Activated T-helper 1 cell treated with Interleukin-2 at 50 U/mL for 16 hours (primary cell): ENCODE measurements at regions not wholly inside any gene's neighbourhood (a gene's known extent, or its start where the extent isn't known, plus 50 kb on each side); places are given as distances from the start of the nearest gene placed in this dataset.

Experiments used
- DNase-seq: peaks from one replicate; pipeline ENCODE4 v3.0.0-alpha.2; 2020; ENCODE audit warnings: low read depth

DNA sequence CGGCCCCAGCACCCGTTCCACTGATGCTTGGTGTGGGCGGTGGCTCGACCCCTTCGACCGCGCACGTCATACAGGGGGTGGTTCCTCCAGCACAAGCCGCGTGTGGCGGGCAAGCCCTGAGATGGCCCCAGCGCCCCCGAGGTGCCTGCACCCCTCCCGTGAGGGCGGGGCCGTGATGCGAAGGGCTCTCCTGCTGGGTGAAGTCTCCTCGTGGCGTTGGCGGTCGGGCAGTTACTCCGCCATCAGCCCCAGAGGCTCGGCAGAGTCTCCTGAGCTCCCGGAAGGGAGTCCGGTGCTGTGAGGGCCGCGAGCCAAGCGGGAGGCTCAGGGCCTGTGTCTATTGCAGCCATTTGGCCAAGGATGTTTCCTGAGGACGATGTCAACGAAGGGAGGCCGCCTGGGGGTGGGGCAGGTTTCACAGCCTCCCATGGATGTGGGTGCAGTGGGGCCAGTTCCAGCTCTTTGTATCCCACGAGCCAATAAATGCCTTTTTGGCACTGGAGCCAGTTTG is 78.1 kb upstream of the GALNT9 start:
- DNase-seq: no peak

DNA sequence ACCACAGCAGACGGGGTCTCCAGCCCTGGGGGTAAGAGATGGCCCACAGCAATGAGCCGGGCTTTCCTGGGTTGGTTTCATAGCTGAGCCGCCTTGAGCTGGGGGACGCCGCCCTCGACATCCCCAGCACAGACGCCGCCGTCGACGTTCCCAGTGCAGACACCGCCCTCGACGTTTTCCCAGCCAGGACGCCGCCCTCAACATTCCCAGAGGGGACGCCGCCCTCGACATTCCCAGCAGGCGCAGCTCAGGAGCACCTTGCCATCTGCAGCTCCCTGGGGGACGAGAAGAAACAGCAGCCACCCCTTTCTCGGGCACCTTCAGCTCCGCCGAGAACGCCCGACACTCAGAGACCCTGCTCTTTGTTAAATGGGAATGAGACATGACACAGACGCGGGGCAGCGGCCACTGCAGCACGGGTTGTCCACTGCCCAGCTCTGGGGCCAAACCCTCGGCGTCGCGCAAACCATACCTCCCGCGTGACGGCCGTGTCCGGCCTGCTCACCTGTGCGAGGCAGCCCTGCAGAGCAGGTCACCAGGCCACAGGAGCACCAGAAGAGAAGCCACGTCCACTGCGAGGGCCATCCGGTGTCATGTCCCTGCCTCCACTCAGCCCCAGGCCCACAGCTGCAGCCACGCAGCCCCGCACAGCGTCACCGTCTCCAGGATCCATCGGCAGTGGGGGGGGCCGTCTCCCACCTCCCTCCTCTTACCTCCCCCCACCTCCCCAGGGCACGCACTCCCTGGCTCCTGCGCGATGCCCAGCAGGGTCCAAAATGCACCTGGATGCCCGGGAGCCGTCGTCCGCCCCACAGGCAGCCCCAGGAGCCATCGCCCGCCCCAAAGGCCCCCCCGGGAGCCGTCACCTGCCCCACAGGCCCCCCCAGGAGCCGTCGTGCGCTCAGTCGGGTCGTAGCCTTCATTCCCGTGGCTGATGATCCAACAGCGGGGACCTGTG is 77.4 kb upstream of the GALNT9 start:
- no peak for DNase-seq

DNA sequence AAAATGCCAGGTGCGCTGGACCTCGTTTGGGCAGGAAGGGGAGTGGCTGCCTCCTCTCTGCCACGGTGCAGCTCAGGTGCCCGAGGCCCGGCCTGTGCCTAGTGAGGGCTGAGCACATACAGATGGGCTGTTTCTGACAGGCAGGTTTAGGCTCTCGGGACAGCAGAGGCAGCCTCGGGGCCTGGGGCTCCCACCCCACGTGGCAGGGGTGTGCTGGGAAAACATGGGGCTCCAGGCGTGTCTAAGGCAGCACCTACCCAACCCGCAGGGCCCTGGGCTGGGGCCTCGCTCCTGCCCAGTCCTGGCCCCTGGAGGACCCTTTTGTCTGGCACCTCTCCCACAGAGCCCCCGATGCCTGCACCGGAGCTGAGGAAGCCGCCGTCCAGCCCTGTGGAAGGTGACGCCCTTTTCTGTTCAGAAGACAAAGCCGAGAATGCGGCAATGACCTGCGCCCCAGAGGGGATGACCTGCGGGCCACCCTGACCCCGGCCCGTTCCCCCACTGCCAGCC is 76.4 kb upstream of the GALNT9 start:
- no peak for DNase-seq

DNA sequence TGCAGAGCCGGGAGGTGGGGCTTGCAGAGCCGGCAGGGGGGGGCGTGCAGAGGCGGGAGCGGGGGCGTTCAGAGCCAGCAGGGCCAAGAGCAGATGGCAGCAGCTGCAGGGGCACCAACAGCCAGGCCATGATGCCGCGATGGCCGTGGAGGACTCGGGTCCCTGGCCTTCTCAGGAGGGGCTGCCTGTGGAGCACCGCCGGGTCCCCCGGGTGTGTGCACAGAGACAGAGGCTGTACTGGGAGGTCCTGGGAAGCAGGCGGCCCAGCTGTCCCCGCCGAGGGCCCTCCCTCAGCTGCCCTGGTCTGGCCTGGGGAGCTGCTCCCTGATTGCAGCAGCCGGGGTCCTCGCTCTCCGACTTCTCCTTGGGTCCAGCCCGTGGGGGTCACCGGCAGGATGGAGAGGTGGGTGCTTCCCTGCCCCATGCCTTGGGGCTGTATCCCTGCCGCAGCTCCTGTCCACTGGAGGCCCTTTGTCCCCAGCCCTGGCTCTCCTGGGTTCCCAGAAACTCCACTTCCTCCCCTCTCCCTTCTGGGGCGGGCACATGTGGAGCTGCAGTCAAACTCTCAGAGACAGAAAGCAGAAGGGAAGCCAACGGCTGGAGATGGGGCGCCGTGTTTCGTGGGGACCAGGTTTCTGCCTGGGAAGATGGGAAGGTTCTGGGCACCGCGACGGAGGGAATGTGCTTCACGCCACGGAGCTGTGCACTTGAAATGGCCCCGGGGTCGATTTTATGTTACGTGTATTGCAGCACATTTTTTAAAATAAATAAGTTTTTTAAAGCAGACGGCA is 75.8 kb upstream of the GALNT9 start:
- DNase-seq: no peak

GRCh38 chr12:132404435-132404855 is 75.1 kb upstream of the GALNT9 start:
- no peak for DNase-seq

- DNase-seq: no peak
These were observed 74.4 kb upstream of the GALNT9 start for GRCh38 chr12:132403636-132404434.

DNA sequence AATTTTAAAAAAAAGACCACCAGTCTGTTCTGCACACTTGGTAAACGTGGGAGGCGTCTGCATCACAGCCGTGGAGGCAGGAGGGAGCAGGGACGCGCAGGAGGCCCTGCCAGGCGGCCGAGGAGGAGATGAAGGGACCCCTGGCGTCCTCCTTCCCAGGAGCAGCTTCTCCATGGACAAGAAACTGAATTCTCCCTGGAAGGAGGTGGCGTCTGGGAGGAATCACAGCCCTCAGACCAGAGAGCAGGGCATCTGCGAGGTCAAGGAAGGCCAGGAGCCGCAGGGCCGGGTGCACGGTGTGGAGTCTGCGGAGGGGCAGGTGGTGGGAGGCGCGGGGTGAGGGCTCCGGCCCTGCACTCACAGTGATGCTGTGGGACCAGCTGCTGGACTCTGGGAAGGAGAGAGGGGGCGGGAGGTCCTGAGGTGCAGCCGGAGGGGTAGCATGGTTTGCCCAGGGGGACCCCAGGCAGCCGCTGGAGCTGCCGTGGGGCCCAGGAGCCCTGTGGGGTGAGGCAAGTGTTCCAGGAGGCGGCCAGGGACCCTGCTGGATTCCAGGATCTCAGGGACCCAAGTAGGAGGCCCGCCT is 73.5 kb upstream of the GALNT9 start:
- no peak for DNase-seq

DNA sequence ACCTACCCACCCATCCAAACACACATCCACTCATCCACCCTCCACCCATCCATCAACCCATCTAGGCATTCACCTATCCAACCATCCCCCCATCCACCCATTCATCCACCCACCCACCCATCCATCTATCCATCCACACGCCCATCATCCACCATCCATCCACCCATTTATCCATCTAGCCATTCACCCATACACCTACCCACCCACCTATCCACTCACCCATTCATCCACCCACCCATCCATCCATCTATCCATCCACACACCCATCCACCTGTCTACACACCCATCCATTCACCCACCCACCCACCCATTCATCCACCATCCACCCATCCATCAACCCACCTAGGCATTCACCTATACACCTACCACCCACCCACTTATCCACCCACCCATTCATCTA is 72.6 kb upstream of the GALNT9 start:
- no peak for DNase-seq

GRCh38 chr12:132400011-132400641 is 70.7 kb upstream of the GALNT9 start:
- no peak for DNase-seq

- DNase-seq: no peak
These were observed 70.0 kb upstream of the GALNT9 start for GRCh38 chr12:132399092-132400010.

DNA sequence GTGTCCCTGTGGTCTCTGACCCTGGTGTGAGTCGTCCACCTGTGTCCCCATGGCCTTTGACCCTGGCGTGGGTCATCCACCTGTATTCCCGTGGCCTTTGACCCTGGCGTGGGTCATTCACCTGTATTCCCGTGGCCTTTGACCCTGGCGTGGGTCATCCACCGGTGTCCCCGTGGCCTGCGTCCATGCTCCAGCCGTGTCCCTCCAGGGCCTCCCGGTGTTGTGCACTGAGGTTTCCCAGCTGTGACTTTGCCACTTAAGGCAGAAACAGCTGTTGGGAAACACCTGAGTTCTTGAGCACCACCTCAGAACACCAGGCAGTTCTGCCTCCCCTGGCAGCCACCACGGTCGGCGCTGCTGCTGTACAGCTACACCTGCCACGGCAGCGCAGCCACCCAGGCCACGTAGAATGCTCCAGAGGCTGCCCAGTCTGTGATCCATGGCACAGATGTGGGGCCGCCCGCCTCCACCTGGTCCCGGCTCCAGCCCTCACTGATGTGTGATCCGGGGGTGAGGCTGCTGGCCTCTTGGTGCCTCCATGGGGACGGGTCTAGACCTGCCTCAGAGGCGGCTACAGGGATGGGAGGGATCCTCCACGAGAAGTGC is 69.1 kb upstream of the GALNT9 start:
- DNase-seq: no peak

DNA sequence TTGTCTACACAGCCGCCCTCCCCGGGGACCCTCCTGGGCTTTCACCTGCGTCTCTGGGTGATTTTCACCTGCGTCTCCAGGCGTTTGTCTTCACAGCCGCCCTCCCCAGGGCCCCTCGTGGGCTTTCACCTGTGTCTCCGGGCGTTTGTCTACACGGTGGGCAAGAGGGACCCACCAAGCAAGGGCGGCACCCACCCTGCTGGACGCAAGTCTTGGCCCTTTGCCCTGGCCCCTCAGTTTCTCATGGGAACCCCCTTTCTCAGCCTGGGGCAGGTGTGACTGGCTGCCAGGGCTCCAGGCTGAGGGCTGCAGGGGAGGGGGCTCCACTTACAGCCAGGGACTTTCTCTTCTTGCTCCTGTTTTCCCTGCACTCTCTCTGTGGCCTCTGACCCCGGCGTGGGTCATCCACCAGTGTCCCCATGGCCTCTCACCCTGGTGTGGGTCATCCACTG is 68.6 kb upstream of the GALNT9 start:
- no peak for DNase-seq

GRCh38 chr12:132397152-132397933 is 68.0 kb upstream of the GALNT9 start:
- DNase-seq: no peak

DNA sequence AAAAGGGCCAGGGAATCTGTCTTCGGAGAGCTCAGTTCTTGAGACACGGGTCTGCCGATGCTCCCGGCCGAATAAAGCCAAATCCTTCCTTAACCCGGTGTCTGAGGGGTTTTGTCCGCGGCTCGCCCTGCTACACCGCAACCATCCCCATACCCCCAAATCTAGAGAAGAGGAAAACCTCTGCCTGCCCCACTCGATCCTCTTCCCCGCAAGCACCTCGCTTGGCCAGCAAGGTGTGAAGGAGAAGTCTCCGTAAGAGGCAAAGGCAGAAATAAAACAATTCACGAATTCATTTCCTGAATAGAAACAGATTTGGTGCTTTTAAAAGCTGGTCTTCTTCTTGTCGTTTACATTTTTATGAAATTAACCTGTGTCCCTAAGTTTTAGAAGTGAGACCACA is 67.3 kb upstream of the GALNT9 start:
- no peak for DNase-seq

DNA sequence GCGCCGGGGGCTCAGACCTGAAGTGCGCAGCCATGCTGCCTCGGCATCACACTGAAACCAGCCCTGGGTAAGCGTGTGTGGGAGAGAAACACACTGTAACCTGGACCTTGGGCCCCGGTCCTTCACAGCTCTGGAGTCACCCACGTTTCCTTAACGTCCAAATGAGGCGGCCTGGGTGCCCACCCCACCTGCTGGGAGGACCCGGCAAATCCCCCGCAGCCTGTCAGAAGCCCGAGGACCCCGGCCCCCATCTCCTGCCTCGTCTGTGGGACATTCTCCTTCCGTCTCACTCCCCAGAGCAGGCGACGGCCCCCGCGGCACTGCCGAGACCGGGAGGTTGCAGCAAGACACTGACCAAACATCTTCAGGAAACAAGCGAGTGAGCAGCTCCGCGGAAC is 66.5 kb upstream of the GALNT9 start:
- no peak for DNase-seq

GRCh38 chr12:132395192-132395907 is 66.0 kb upstream of the GALNT9 start:
- DNase-seq: no peak

DNA sequence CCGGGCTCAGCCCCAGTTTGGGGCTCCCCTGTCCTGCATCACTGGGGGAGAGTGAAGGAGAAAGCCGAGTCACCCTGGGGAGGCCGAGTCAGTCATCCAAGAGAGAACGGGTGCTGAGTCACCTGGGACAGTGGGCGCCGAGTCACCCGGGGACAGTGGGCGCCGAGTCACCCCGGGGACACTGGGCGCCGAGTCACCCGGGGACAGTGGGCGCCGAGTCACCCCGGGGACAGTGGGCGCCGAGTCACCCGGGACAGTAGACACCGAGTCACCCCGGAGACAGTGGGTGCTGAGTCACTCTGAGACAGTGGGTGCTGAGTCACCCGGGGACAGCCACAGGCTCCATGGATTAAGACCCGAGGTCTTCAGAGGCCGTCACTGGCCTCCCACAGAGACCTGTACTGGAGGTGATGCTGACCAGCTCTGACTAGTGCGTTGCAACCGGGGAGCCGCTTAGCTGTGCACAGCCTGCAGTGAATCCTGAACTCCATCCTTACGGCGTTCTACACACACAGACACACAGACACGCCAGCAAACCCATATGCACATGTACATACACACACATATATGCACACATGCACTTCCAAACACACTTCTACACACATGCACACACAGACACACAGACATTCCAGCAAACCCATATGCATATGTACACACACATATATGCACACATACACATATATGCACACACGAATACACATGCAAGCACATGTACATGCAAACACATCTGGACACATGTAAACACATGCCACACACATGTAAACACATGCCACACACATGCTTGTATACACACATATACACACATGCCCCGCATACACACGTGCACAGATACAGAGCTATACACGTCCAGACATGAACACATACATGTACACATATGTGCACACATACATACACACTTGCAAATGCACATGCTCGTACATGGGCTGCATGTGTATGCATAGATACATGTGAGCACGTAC is 64.9 kb upstream of the GALNT9 start:
- DNase-seq: no peak
